NCI-H2227 (cell line): ENCODE measurements at regions not wholly inside any gene's neighbourhood (a gene's known extent, or its start where the extent isn't known, plus 50 kb on each side); places are given as distances from the start of the nearest gene placed in this dataset.
"Not testable (repeated sequence)": the region's sequence is repeated elsewhere in the genome, so short reads cannot be mapped to it uniquely, and the experiment has no call there.

ENCODE experiments used
- DNase-seq: peaks from one replicate; lab custom pipeline; 2025; ENCODE audit not compliant: unreplicated experiment; lab: John Stamatoyannopoulos, UW

- DNase-seq: no peak
Measured at GRCh38 chr4:52371841-52372240, 287.3 kb downstream of the USP46 start.

GRCh38 chr4:52372269-52372668 lies 286.8 kb downstream of the USP46 start:
- DNase-seq: no peak

DNA sequence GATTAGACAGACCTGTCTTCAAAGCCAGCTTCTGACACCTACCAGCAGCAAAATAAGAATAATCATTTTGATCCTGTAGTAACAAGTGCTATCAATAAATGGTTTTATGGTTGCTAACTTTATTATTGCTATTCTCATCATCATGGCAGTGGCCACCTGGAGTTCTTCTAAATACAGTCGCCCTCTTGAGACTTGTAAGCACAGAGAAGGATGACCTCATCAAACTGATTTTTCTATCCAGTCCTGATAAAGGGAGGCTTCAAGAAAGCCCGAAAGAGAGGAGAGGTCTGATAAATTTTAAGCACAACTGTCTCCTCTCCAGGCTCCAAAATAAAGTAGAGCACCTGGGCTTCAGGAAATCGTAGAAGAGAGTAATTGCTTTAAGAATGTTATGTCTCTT lies 286.4 kb downstream of the USP46 start:
- no peak for DNase-seq

DNA sequence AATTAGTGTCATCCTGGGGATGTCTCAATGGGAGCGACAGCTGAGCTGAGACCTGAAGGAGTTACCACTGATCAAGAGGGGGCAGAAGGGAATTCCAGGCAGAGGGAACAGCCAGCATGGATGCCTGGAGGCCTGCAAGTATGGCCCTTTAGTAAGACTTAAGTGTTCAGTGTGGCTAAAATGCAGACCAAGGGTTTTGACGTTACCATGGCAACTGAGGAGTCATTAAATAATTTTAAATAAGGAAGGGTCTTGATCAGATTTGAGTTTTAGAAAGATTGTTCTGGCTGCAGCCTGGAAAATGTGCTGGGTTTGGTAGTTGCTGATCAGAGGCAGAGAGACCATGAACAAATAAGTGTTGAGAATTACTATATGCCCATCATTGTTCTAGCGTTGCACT lies 285.5 kb downstream of the USP46 start:
- peak; percentile 12 for DNase-seq

GRCh38 chr4:52374877-52375276 lies 284.2 kb downstream of the USP46 start:
- DNase-seq: no peak

DNA sequence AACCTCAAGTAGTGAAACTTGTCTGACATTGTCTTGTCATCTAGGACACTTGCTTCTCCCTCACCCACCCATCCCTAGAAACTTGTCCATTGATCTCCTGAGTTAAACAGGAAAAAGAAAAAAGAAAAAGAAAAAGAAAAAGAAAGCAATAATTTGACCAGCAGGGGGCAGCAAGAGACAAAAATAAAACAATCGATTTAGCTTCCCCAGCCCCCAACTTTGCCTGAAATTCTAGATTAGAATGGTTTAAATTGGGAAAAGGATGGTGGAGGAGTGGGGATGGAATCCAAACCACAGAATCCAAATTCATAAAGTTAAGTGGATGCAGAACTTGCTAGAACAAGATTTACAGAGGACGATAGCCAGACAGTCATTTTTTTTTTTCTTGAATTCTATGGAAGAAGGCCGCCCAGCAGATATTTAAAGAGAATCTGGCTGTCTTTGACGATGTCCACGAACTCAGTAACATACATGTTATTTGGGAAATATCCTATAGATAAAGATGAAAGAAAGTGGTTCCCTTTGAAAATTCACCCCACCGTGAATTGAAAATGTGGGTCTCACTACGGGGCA lies 282.9 kb downstream of the USP46 start:
- DNase-seq: peak; percentile 51

DNA sequence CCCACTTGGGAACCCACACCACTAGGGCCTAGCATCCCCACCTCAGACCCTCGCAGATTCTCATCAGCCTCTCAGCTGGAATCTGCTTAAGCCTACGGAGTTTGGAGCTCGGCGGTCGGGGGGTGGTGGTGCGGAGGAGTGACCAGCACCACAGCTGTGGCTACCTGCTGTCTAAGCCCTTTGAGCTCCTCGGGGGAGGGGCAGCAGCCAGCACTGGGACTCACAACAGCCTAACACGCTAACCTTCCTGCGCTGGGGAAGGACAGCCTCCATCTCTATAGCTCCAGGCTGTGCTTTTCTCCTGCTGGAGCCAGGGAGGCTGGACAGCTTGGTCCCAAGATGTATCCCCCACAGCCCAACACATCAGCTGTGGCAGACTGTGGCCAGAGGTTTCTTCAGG lies 281.5 kb downstream of the USP46 start:
- no peak for DNase-seq

- DNase-seq: no peak
Measured at GRCh38 chr4:52407545-52407944, 251.6 kb downstream of the USP46 start.

DNA sequence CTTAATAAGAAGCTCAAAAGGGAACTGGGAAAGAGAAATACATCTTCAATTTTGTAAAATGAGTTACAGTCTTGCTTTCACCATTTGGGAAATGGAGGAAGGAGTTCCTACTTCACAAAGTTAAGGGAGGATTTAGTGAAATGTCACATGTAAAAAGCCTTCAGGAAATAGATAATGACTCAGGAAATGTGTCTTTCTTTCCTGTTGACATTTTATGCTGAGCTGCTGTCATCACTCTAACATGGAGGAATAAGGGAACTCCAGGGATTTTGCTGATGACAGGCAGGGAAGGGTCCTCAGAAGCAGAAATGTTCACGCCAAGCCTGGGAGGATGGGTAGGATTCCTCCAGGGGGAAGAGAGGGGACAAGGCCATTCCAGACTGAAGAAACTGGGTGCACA lies 251.1 kb downstream of the USP46 start:
- DNase-seq: no peak

- DNase-seq: no peak
Measured at GRCh38 chr4:52408471-52408870, 250.6 kb downstream of the USP46 start.

DNA sequence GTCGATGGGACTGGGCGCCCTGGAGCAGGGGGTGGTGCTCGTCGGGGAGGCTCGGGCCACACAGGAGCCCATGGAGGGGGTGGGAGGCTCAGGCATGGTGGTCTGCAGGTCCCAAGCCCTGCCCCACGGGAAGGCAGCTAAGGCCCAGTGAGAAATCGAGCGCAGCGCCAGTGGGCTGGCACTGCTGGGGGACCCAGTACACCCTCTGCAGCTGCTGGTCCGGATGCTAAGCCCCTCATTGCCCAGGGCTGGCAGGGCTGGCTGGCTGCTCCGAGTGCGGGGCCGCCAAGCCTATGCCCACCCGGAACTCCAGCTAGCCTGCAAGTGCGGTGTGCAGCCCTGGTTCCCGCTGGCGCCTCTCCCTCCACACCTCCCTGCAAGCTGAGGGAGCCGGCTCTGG lies 249.3 kb downstream of the USP46 start:
- not testable (repeated sequence) for DNase-seq

DNA sequence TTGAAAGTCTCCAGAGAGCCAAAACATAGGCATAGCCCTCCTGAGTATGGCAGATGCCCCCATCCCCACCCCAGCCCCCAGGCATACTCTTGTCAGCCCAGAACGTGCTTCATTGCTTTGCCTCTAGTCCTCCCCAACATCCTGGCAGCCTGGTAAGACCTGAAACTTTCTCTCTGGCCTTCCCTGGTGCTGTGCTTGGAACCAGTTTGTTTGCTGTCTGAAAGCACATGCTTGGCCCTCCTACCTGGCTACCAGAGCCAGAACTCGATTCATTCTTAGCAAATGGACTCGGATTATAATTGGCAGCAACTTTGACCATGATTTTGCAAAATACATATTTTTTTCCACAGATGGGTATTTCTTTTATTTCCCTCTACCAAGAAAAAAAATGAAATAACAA lies 248.1 kb downstream of the USP46 start:
- DNase-seq: no peak

GRCh38 chr4:52420330-52420729 lies 238.8 kb downstream of the USP46 start:
- DNase-seq: no peak

- DNase-seq: no peak
Measured at GRCh38 chr4:52421811-52422213, 237.3 kb downstream of the USP46 start.

DNA sequence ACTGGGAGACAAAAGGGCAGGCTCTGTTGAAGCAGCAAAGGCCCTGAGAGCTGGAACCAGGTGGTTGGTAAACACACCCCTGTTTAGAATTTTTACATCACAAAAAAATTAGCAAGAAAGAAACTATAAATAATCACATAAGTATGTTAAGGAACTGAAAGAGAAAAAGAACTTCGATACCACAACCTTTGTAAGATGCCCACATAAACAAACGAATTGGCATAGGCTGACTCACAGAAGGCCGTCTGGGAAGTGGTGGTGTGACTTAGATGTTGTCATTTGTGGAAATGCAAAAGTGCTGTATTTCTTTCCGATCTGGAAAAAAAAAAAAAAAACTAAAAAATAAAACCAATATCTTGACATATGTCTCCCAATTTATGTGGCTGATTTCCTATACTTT lies 235.1 kb downstream of the USP46 start:
- DNase-seq: no peak

- no peak for DNase-seq
Measured at GRCh38 chr4:52425751-52426326, 233.3 kb downstream of the USP46 start.

DNA sequence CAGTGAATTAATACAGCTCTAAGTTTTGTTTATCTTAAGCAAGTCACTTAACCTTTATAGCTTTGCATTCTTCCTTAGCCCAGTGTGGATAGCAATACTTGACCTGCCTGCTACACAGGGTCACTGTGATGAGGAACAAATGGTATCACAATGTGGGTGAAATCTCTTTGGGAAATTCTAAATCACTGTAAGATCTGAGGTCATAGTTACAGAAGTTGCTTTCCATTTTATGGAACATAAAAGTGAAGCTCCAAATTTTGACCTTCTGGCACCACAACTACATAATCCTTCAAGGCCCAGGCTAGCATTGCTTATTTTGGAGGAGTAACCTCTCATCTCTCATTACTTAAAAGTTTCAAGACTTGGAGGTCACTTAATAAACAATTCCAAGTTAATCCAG lies 227.7 kb downstream of the USP46 start:
- DNase-seq: no peak

GRCh38 chr4:52431869-52432268 lies 227.2 kb downstream of the USP46 start:
- no peak for DNase-seq

- DNase-seq: not testable (repeated sequence)
Measured at GRCh38 chr4:52442524-52442923, 216.6 kb downstream of the USP46 start.

GRCh38 chr4:52472444-52472843 lies 186.7 kb downstream of the USP46 start:
- DNase-seq: no peak

DNA sequence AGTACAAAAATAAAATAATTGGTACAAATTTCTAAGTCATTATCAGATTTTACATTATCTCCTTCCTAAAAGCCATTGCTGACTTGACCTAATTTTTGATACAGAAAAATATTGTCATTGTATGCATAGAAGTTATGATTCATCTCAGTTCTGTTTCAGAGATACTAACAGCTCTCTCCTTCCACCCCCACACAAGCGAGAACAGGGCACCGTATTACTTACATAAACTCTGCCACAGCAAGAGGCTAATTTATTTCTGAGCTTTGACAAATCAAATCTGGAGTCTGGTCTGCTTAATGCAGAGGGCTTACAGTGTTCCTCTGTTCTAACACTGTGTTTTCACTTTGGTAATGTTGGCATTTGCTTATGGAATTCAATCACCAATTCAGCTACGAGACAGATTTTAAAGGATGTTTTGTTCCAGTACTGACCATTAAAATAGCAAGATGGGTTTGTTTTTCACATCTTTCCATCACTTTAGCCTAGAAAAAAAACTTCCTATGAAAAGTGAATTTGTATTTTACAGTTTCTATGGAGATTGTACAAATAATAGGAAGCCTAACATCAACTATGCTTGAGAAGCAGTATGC lies 181.8 kb downstream of the USP46 start:
- DNase-seq: no peak

DNA sequence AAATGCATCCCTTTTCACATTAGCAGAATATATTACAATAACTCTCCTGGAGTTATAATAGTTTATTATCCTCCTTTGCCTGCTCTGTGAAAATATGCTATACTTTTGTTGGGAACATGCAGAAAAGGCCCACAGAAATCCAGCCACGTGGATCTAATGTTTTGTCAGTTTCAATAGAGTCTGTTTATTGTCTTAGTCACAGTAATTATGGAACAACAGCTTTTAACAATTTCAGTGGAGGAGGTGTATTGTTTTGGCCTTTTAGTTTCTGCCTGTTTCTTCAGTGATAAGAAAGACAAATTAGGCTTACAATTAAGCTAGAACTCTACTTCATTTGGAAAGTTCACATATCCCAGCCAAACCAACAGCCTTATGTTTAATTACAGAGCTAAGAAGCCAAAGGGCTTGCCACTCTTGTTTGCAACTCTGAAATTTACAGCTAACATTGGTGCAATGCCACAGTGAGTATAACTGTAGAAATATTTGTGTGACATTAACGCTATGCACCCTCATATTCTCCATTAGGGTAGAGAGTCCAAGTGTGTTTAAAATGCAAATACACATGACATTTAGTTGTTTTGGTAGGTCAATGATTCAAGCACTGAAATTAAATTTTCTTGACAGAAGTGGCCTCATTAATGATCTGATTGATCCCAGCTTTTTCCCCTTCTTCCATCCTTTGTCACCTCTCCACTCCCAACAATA lies 175.8 kb downstream of the USP46 start:
- no peak for DNase-seq
